ENCODE measurements at regions not wholly inside any gene's neighbourhood (a gene's known extent, or its start where the extent isn't known, plus 50 kb on each side); places are given as distances from the start of the nearest gene placed in this dataset.

DNA sequence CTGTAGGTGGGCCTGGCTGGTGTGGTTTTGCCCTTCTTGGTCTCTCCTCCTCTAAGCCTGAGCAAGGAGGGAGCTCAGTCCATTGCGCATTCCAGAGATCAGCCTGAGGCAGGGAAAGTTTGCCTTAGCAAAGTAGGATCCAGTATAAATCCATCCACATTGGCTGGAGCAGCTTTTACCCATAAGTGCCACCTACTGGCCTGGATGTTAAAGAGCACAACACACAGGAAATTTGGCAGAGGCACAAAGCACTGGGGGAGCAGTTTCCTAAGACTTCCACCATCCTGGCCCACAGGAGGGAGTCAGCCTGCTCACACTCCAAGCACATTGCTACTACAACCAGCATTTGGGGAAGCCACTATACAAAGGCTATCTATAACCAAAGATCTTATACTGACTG is 1124.2 kb downstream of the SLITRK1 start:
- DNase-seq, result no peak

- no peak for DNase-seq
These were observed 1131.1 kb downstream of the SLITRK1 start for GRCh38 chr13:82751206-82751605.

- no peak for DNase-seq
These were observed 1132.7 kb downstream of the SLITRK1 start for GRCh38 chr13:82749551-82749950.

GRCh38 chr13:82747958-82748357 is 1134.3 kb downstream of the SLITRK1 start:
- no peak for DNase-seq

- no peak for DNase-seq
These were observed 1135.0 kb downstream of the SLITRK1 start for GRCh38 chr13:82747291-82747690.

GRCh38 chr13:82740442-82740841 is 1141.8 kb downstream of the SLITRK1 start:
- no peak for DNase-seq

DNA sequence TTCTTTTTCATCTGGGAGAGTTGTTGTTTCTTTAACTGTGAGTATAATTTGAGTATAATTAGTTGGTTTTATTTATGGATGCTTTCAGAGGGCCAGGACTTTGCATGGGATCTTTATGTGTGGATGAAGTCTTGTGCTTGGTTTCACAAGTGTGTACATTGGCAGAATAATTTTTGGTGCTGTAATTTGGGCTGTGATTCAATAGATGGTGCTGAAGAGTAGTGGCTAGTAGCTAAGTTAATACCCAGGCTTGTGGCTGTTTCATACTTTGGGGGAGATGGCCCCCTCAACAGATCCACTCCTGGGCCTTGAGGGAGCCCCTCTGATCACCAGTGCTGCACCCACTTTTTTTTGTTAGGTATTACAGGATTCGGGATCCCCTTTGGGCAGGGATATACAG is 1142.4 kb downstream of the SLITRK1 start:
- DNase-seq, result no peak

GRCh38 chr13:82729401-82729800 is 1152.9 kb downstream of the SLITRK1 start:
- no peak for DNase-seq

- DNase-seq, result no peak
These were observed 1161.3 kb downstream of the SLITRK1 start for GRCh38 chr13:82720986-82721385.

DNA sequence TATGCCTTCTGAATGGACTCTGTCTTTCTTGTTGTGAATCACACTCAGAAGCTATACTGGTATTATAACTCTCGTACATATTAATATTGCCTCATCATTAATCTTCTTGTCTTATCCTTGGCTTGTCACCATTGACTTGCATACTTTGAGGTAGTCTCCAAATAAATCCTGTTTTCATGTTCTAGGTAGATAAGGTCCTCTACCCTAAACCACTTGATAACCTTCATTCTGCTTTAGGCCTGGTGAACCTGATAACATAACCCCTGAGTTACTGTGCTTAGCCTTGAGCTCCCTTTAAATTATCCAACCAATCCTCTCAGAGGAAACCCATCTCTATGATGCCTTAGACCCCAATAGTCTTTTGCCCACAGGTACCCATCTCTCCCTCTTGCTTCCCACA is 1162.3 kb downstream of the SLITRK1 start:
- DNase-seq, result no peak

- DNase-seq, result no peak
These were observed 1165.0 kb downstream of the SLITRK1 start for GRCh38 chr13:82717249-82717648.

GRCh38 chr13:82713687-82714405 is 1168.4 kb downstream of the SLITRK1 start:
- DNase-seq, result no peak

DNA sequence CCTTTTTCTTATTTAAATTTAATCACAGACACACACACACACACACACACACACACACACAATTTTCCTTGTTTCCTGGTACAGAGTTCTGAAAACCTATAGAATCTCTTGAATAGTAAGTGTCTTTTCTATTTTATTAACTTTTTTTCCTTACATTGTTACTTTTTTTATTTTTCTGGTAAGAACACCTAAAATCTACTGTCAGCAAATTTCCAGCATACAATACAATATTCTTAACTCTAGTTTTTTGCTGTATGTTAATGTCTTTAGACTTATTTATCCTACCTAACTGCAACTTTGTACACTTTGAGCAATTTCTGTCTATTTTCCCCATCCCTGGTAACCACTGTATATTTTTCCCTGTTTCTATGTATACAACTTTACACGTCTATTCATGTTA is 1179.8 kb downstream of the SLITRK1 start:
- DNase-seq, result no peak

- DNase-seq, result no peak
These were observed 1181.3 kb downstream of the SLITRK1 start for GRCh38 chr13:82701020-82701419.

- DNase-seq, result peak; percentile 42
These were observed 1183.3 kb downstream of the SLITRK1 start for GRCh38 chr13:82698941-82699340.

DNA sequence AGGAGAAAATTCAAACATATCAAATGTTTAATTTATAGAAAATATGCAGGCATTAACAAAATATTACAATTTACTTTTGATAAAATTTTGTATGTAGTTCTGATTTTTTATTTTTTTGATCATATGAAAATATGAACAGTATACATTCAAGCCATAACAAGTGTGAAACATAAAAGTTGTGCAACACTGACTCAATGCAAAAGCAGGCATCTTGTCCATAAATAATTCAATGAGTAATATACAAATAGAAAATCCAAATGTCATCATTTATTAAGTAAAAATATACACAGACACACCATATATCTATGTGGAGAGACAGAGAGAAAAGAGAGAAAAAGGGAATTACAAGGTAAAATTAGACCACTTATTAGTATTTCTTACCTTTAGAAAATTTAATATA is 1183.9 kb downstream of the SLITRK1 start:
- DNase-seq, result no peak

DNA sequence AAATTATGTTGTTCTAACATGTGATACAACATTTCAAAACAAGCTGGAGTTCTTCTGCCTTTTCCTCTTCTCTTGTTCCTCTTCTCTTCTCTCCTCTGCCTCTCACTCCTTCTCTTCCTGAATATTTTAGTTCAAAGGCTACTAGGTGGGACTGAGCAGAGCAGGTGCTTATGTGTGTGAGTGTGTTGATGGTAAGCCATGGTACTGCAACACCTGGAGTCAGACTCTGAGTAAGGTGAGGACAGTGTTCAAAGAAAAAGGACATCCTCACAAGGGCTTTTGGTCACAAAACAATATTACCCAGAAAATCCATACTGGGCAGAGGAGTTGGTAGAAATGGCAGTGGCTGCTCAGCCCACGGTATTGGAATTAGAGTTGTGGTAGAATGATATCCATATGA is 1188.7 kb downstream of the SLITRK1 start:
- DNase-seq, result no peak

GRCh38 chr13:82688400-82688994 is 1193.8 kb downstream of the SLITRK1 start:
- DNase-seq, result no peak

DNA sequence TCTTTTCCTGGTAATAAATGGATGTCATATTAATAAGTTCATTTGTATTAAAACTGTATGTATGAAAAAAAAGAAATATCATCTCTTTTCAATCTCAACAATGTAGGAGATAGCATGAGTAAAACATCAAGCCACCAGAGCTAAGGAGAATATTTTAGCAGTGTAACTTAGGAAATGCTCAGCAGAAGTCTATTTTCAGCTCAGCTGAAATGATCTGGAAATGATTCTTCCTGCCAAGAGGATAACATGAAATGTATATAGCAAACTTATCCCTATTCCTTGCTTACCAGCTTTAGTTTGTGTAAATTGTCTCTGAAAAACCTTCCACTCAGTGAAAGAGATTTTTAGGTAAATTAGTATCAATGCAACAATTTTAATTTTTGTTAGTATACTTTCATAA is 1194.4 kb downstream of the SLITRK1 start:
- DNase-seq, result no peak

DNA sequence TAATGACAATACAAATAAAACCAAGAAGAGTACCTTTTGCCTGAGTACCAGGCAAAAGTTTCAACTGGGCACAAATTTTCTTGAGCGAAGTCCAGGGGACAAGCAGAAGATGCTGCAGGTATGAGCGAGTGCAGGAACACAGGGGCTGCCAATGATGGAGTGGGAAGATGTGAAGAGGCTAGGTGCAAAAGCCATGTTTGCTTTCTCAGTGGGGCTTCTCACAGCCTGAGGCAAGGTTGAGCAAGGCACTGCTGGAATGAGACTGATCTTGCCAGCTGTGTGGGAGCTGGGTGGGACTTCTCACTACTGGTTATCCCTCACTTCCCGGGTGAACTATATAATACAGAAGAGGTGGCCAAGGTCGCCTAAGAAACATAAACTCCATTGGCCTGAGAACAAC is 1200.7 kb downstream of the SLITRK1 start:
- DNase-seq, result no peak

- no peak for DNase-seq
These were observed 1204.2 kb downstream of the SLITRK1 start for GRCh38 chr13:82678052-82678451.

DNA sequence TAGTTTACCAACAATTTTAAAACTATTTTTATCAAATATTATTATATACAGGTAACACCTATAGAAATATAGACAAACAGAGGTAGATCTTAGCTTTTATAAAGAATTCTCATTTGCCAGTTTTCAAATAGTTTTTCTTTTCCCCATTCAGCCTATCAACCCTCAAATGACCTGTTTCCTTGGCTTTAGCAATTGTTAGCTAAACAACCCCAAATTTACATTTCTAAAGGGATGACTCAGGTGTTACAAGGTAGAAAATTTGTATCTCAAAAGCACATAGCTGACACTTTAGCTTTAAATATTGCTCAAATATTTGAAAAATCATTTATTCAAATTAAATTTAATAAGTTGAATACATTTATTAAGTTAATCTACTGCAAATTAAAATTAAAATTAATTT is 1207.2 kb downstream of the SLITRK1 start:
- no peak for DNase-seq

- DNase-seq, result no peak
These were observed 1207.7 kb downstream of the SLITRK1 start for GRCh38 chr13:82674546-82674945.

DNA sequence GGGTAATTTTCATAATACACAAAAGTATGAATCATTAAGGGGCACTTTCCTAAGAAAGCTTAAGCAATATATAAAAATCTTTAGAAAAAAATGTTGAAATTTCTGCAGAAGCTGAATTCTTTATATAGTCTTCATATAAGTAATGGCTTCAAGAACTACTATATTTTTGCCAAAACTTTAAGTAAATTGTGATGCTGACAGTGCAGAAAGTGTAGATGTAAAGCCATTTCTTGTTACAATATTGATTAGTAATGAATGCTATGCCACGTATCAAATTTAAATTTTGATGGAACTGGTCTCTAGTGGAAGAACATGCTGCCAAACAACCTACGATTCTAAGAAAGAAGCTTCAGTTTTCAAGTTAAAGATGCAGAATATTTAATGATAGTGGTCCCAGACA is 1210.0 kb downstream of the SLITRK1 start:
- DNase-seq, result no peak

DNA sequence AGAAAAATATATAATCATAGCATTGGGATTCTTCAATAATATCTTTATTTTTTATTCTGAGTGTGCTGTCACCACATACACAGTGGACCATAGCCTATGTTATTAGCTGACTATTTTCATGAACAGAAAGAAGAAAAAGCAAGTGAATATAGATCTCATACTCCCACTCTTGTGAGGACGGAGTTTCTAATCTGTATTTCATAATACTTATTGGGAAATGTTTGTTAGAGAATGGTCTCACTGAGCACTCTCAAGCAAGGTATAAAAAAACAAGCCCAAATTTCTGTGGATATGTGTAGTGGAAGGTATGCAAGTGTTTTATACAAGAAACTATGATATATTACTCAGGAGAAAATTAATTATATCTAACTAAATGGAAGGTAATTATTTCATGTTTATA is 1218.1 kb downstream of the SLITRK1 start:
- DNase-seq, result no peak
